ENCODE measurements at regions not wholly inside any gene's neighbourhood (a gene's known extent, or its start where the extent isn't known, plus 50 kb on each side); places are given as distances from the start of the nearest gene placed in this dataset.

GRCh38 chrX:131907488-131908314 lies 115.4 kb upstream of the STK26 start:
- no peak overlapping the region for H3K27ac ChIP-seq (ENCODE audit: low read depth in 1 of 2, low read length in 1 of 2)
- peaks cover 0 to 71% (median 50%) of the 10 kb centered on the region in 3 donors for H3K27me3 ChIP-seq (ENCODE audit: control insufficient read depth in 3 of 3, insufficient read depth in 3 of 3, low read length in 2 of 3)
- ATAC-seq (ENCODE audit: insufficient read depth, low FRiP score) (no peak), DNase-seq (no peak)
- no peaks in the 10 kb centered on the region for H3K4me1 ChIP-seq (ENCODE audit: control insufficient read depth in 5 of 5, insufficient read depth in 5 of 5, low read length in 5 of 5)
- TF ChIP-seq, protein P1, sequence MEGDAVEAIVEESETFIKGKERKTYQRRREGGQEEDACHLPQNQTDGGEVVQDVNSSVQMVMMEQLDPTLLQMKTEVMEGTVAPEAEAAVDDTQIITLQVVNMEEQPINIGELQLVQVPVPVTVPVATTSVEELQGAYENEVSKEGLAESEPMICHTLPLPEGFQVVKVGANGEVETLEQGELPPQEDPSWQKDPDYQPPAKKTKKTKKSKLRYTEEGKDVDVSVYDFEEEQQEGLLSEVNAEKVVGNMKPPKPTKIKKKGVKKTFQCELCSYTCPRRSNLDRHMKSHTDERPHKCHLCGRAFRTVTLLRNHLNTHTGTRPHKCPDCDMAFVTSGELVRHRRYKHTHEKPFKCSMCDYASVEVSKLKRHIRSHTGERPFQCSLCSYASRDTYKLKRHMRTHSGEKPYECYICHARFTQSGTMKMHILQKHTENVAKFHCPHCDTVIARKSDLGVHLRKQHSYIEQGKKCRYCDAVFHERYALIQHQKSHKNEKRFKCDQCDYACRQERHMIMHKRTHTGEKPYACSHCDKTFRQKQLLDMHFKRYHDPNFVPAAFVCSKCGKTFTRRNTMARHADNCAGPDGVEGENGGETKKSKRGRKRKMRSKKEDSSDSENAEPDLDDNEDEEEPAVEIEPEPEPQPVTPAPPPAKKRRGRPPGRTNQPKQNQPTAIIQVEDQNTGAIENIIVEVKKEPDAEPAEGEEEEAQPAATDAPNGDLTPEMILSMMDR (IDR thresholded peaks at IDR 0.05; ENCODE audit: control extremely low read depth, extremely low read depth), result no peak
- H3K4me3 ChIP-seq, result no peak overlapping the region
- H3K36me3 ChIP-seq (ENCODE audit: control insufficient read depth in 4 of 4, insufficient read depth in 4 of 4, low read length in 4 of 4), result no peaks in the 10 kb centered on the region
- no peak overlapping the region for H3K9ac ChIP-seq (ENCODE audit: insufficient read depth in 1 of 2, low read length in 2 of 2)
- WGBS, 2 donors, result 74 to 94% methylated on average over 22 to 31 of the region's 31 CpGs
- H3K9me3 ChIP-seq (ENCODE audit: control insufficient read depth in 4 of 4, insufficient read depth in 3 of 4, low read length in 3 of 4), result peaks cover 0 to 4% (median 0%) of the 10 kb centered on the region in 4 donors

DNA sequence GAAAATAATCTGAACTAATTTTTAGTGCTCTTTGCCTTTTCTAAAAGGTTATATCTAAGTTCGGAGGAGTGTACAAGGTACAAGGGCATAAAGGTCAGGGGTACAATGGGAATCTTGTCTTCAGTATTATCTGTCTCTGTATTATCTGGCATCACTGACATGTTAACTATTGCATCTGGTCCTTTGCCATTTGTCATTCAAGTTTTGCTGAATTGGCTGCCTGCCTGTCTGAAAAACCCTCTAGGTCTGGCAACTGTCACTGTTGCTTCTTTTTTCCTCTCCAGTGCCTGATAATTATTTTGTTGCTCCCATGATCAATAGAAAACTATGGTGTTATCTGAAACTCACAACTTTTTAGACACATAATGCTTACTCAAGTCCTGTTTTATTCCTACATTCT lies 112.5 kb upstream of the STK26 start:
- H3K4me3 ChIP-seq, result no peak overlapping the region
- no peaks in the 10 kb centered on the region for H3K4me1 ChIP-seq (ENCODE audit: control insufficient read depth in 5 of 5, insufficient read depth in 5 of 5, low read length in 5 of 5)
- H3K9me3 ChIP-seq (ENCODE audit: control insufficient read depth in 4 of 4, insufficient read depth in 3 of 4, low read length in 3 of 4), result peaks cover 0 to 4% (median 0%) of the 10 kb centered on the region in 4 donors
- 70 to 71% methylated on average over 1 of the region's 1 CpG for WGBS, 2 donors
- no peak for DNase-seq
- H3K36me3 ChIP-seq (ENCODE audit: control insufficient read depth in 4 of 4, insufficient read depth in 4 of 4, low read length in 4 of 4), result no peaks in the 10 kb centered on the region
- ATAC-seq (ENCODE audit: insufficient read depth, low FRiP score), result no peak
- TF ChIP-seq, protein P1 (IDR thresholded peaks at IDR 0.05; ENCODE audit: control extremely low read depth, extremely low read depth), result no peak
- no peak overlapping the region for H3K9ac ChIP-seq (ENCODE audit: insufficient read depth in 1 of 2, low read length in 2 of 2)
- no peak overlapping the region for H3K27ac ChIP-seq (ENCODE audit: low read depth in 1 of 2, low read length in 1 of 2)
- peaks cover 0 to 68% (median 39%) of the 10 kb centered on the region in 3 donors for H3K27me3 ChIP-seq (ENCODE audit: control insufficient read depth in 3 of 3, insufficient read depth in 3 of 3, low read length in 2 of 3)

- WGBS, 2 donors, result 73 to 77% methylated on average over 3 of the region's 3 CpGs
- TF ChIP-seq, protein P1 (IDR thresholded peaks at IDR 0.05; ENCODE audit: control extremely low read depth, extremely low read depth), result no peak
- Histone ChIP-seq H3K36me3 (ENCODE audit: control insufficient read depth in 4 of 4, insufficient read depth in 4 of 4, low read length in 4 of 4) (no peaks in the 10 kb centered on the region), H3K27me3 (ENCODE audit: control insufficient read depth in 3 of 3, insufficient read depth in 3 of 3, low read length in 2 of 3) (peaks cover 0 to 54% (median 19%) of the 10 kb centered on the region in 3 donors), H3K4me3 (no peak overlapping the region), H3K4me1 (ENCODE audit: control insufficient read depth in 5 of 5, insufficient read depth in 5 of 5, low read length in 5 of 5) (no peaks in the 10 kb centered on the region), H3K27ac (ENCODE audit: low read depth in 1 of 2, low read length in 1 of 2) (no peak overlapping the region), H3K9me3 (ENCODE audit: control insufficient read depth in 4 of 4, insufficient read depth in 3 of 4, low read length in 3 of 4) (peaks cover 0 to 2% (median 0%) of the 10 kb centered on the region in 4 donors), H3K9ac (ENCODE audit: insufficient read depth in 1 of 2, low read length in 2 of 2) (no peak overlapping the region)
- DNase-seq, result no peak
- ATAC-seq (ENCODE audit: insufficient read depth, low FRiP score), result no peak
Measured at GRCh38 chrX:131915488-131915887, 107.6 kb upstream of the STK26 start.
